Stimulated activated CD8-positive, alpha-beta memory T cell treated with anti-CD3 and anti-CD28 coated beads, Interleukin-4, amount 100 ng/mL, for 48 hours (primary cell): ENCODE measurements at regions not wholly inside any gene's neighbourhood (a gene's known extent, or its start where the extent isn't known, plus 50 kb on each side); places are given as distances from the start of the nearest gene placed in this dataset.
A peak's percentile ranks its signal among the peaks of the same experiment; 100 is the strongest.
"Not testable (repeated sequence)": the region's sequence is repeated elsewhere in the genome, so short reads cannot be mapped to it uniquely, and the experiment has no call there.

Experiments
- DNase-seq: peaks from one replicate; pipeline ENCODE4 v3.0.0-alpha.2; 2020

DNA sequence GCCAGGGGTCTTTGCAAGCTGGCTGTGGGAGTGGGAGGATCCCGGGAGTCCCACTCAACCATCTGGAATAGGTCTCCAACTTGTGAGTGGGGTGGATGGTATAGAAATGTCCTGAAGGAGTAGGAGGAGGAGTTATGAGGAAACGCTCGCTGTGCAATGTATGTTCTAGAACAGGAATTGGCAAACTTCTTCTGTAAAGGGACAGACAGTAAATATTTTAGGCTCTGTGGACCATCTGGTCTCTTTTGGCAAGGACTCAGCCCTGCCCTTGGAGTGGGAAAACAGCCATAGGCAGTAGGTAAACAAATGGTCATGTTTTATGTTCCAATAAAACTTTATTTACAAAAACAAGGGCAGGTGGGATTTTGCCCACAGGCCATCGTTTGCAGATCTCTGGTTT is 149.2 kb downstream of the NPIPB5 start:
- DNase-seq, result no peak

DNA sequence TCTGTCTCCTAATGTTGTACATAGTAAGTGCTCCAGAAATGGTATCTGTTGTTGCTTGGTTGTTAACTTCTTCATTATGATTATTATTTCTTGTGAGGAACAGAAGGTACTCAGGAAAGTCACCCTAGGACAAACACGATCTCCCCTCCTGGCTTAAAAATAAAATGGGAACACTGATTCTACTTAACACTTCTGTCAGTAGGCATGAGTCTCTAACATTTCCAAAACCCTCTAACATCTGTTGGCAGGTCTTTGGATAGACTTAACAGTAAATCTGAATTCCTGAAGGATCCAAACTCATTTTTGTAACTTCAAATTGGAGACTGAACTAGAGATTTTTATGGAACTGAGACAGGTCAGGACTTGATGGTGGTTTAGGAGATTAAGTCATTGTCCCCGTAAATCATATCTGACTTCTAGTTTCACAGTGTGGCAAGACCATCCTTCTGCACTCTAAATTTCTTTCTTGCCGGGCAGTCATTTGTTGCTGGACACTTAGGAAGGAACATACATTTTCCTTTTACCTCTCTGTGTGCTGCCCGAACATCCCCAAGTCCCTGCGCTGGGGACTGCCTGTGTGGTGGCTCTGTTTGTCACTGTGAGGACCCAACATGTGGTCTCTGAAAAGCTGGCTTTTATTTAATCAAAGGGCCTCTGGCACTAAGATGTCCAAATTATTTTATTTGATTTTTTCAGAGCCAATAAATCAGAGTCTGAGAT is 149.9 kb downstream of the NPIPB5 start:
- no peak for DNase-seq

DNA sequence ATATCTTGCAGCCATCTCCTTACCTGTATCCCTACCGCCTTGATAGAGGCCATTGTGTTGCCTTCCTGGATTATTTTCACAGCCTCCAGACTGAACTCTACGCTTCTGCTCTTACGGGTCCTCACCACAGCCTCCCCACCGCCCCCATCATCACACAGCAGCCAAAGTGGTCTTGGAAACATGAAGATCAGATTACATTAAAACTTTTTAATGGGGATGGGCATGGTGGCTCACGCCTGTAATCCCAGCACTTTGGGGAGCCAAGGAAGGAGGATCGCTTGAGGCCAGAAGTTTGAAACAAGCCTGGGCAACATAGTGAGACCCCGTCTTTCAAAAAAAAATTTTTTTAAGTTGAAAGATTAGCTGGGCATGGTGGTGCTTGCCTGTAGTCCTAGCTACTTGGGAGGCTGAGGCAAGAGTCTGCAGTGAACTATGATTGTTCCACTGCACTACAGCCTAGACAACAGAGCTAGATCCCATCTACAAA is 150.5 kb downstream of the NPIPB5 start:
- no peak for DNase-seq

DNA sequence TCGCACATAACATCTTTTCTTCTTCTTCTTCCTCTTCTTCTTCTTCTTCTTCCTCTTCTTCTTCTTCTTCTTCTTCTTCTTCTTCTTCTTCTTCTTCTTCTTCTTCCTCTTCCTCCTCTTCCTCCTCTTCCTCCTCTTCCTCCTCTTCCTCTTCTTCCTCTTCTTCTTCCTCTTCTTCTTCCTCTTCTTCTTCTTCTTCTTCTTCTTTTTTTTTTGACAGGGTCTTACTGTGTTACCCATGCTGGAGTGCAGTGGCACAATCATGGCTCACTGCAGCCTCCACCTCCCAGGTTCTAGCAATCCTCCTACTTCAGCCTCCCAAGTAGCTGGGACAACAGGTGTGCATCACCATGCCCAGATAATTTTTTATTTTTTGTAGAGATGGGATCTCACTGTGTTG is 151.0 kb upstream of the HS3ST2 start:
- DNase-seq, result not testable (repeated sequence)

DNA sequence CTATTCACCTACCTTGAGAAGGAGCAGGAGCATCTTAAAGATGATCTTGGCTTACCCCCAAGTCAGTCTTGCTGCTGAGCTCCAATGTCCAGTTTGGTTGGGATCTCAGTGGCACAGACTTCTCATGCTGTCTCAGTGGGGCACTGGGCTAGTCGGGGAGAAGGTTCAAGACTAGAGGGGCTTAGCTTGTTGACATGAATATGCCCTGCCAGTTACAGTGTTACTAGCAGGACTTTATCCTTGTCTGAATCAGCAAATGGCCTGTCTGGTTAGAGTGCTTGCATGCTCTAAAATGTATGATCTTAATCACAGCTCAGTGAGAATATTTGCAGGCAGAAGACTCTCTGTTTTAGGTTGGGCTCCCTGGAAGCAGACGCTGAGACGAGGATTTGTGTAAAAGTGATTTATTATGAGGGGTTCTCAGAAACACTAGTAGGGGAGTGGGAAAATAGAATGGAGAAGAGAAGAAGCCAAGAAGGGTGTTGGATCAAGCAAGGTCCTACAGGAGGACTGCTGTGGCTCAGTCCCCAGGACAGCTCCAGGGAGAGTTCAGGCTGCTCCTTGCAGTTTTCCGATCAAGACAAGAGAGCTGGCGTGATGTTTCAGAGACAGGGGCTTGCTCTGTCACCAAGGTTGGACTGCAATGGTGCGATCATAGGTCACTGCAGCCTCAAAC is 150.4 kb upstream of the HS3ST2 start:
- DNase-seq, result no peak

DNA sequence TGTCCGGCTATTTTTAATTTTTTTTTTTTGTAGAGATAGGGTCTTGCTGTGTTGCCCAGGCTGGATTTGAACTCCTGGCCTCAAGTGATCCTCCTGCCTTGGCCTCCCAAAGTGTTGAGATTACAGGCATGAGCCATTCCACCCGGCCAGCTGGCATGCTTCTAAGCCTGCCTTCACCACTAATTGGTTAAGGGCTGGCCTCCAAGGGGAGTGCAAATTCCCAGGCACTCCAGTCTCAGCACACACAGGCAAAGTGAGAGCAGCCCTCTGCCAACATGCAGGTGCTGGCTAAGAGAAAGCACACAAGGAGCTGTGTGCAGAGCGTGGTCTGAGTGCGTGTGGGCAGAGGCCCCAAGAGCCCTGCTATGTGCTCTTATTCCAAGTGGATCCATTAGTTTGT is 149.8 kb upstream of the HS3ST2 start:
- DNase-seq, result no peak

DNA sequence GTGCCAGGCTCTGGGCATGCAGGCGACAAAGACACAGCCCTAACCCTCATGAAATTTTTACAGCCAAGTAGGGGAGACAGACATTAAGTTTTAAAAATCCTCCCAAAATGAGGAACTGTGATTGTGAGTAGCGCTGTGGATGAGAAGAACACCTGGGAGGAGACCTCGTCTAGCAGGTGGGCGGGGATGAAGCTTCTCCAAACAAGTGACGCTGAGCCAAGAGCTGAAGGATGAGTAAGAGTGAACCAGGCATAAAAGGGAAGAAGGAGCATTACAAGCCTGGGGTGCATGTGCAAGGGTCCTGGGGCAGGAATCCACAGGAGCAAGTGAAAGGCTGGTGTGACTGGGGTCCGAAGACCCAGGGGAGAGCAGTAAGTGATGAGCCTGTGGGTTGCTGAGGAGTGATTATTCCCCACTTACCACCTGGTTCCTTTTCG is 149.4 kb upstream of the HS3ST2 start:
- no peak for DNase-seq

DNA sequence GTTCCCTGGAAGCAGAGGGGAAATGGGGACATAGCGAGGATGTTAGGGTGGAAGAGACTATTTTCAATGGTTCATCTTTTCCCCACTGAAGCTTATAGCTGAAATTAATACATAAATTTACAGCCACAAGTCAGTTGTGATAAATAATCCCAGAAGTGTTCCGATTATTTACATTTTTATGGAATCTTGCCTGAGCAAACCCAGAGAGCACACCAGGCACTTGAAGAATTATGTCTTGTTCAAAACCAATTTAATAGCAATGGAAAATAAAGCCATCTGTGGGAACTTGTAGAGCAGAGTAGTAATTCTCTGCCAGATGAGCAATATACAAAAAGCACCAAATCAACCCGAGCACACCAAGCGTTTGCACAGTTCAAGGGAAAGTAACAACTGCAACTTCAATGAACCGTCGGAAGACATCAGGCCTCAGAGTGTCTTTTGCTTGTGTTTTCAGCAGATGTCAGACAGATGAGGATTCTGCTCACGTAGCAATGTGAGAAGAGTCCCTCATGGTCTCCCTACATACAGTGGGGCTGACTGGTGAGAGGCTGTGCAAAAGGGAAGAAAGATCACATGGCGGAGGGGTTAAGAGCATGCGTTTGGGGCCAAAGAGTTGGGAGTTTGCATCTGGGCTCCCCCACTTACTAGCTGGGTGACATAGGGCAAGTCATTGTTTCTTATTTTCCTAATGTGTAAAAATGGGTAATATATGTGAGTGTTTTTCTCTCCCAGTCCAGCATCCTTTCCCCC is 148.7 kb upstream of the HS3ST2 start:
- DNase-seq, result no peak

DNA sequence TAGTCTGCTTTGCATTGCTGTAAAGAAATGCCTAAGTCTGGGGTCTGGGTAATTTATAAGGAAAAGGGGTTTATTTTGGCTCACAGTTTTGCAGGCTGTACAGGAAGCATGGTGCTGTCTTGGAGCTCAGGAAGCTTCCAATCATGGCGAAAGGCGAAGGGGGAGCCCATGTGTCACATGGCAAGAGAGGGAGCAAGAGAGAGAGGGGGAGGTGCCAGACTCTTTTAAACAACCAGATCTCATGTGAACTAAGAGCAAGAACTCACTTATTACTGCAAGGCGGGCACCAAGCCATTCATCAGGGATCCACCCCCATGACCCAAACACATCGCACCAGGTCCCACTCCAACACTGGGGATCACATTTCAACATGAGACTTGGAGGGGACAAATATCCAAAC is 148.2 kb upstream of the HS3ST2 start:
- DNase-seq, result no peak

DNA sequence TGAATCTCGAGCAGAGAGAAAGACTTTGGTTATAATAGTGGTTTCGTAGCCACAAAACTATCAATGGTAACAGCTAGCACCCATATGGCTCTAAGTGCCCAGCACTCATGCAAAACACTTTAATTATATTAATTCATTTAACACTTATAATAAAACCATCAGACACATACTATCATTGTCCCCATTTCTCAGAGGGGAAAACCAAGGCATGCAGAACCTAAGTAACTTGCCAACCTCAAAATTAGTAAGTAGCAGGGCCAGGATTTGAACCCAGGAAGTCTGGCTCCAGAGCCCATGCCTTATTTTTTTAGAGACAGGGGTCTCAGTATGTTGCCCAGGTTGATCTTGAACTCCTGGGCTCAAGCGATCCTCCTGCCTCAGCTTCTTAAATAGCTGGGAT is 145.6 kb upstream of the HS3ST2 start:
- DNase-seq, result no peak

DNA sequence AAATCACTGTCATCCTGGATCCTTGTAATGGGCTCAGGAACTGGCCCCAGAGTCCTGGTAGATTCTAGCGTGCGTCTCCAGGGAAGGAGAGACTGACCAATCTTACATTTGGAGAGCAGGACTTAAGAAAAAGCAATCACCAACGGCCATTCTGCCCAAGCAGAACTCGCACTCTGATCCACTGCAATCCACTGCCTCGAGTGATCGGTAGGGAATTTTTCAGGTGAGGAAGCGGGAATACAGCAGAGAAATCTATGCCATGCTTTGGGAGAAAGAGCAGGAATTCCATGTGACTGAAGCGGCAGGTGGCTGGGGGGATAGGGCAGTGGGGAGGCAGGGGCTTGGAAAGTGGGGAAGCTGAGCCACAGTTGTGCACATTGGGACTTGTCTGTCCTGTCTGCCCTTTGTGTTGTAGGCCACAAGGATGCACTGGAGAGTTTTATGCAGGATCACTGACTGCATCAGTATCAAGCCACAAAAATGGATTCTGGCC is 143.9 kb upstream of the HS3ST2 start:
- DNase-seq, result no peak

DNA sequence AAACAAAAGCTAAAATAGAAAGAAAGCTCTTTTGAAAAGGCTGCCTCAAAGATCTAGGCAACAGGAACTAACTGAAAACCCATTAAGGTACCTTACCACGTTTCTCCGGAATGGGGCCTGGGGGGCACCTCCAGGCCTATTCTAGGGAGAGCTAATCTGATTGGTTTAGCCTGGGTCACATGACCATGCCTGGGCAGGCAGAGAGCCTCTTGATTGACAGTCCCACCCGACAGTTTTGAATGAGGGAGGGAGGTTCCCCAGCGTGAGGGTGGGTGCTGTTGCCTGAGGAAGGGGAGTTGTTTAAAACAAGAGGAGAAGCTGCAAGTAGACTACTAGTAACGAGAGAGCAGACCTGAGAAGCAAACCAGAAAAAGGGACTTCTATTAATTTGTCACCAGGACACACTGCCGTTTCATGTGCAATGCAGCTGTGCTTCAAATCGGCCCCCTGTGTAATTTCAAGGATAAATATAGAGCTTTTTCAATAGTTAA is 143.4 kb upstream of the HS3ST2 start:
- DNase-seq, result peak; percentile 40

DNA sequence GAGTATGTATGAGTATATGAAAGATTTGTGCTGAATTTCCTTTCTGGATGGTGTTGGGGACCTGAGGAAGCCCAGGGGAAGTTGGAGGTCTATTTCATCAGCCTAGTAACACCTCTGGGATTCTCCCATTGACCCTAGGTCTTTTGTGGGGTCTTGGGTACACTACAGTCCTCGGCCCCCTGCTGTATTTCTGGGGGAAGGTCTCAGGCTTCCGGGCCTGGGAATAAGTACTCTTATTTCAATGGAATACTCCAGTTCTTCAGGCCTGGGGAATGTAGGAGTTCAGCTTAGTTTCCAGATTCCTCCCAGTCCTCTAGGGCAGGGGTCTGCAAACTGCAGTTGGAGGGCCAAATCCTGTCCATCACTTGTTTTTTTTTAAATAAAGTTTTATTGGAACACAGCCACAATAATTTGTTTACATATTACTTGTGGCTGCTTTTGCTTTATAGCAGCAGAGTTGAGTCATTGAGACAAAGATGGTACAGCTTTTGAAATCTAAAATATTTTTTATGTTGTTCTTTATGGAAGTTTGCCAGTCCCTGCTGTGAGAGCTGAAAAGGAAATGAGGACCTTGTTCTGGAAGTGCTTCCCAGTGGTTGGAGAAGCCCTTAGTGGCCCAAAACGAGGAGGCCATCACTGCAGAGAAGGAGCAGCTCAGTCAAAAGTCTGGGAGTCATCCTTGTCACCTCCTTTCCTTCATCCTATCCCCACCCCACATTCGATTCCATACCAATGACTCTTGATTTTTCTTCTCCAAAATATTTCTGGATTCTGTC is 142.5 kb upstream of the HS3ST2 start:
- no peak for DNase-seq

DNA sequence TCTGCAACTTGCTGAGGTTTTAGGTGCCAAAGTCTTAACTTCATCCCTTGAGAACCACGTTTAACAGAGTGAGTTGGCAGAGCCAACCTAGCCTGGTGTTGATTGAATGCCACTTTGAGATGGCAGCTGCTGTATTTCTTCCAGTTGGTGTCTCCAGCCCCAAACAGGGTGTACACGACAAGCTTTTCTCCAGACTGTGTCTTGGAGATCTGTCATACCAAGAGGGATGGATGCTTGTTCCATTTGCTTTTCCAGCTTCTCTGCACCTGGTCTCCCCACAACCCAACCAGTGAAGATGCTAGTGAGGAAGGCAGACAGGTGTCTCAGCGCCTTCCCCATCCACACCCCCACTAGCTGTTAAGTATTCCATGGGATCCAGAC is 141.1 kb upstream of the HS3ST2 start:
- no peak for DNase-seq

DNA sequence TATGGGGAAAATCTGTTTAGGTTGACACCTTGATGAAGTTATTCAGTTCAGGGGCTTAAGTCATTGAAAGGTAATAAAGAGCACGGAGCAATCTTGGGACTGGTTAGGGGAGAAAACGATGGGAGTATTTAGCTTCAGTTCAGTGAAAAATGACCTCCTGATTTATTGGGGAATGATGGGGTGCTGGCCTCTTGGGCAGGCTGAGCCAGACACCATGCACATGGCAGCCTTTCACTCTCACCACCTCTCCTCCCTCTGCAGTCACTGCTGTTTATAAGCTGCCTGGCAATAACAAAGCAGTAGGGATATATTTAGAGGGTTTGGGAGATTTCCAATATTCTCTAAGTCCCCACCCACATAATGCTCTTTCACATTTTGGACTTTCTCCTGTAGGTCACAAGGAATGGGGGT is 140.5 kb upstream of the HS3ST2 start:
- DNase-seq, result no peak

DNA sequence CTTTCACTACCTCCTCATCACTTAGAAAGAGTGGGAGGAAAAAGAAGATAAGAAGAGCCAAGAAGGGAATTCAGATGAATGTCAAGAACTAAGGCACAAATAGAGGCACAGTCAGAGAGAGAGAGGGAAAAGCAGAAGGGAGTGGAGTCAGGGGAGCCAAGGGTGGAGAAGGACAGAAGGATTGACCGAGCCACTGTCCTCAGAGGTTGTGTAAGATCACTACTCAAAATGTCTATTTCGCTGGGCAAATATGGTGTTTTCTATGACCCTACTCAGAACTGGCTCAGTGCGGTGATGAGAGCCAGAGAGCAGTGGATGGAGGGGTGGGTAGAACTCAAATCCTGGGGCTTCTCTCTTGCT is 139.2 kb upstream of the HS3ST2 start:
- DNase-seq, result no peak

DNA sequence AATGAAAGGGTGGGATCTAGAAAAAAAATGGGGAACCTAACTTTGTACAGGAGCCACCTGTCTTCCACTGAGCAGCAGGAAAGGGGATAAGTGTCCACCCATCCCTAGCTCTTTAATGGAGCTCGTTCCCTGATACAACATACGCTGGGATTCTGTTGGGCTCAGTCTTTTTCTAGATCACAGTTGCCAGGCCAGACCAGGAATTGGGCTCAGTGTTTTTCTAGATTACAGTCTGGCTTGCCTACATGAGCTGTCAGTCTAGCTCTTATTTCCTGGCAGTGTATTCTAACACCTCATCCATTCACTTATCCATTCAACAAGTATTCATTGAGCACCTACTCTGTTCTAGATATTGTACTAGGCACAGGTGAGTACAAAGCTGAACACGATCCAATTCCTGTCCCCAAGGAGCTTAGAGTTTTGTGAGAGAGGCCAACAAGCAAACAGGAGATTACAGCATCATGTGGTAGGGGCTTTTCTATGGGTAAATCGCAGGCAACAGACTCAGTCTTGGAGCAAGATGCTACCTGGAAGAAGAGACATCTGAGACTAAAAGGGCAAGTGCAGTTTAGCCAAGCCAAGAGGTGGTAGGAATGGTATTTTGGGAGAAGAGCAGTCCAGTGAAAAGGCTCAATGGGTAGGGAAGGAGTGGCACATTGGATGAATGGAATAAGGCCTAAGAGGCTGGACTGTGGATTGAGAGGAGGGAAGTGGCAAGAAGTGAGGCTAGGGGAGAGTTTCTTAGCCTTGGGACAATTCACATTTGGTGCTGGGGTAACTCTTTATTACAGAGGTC is 138.0 kb upstream of the HS3ST2 start:
- DNase-seq, result no peak

DNA sequence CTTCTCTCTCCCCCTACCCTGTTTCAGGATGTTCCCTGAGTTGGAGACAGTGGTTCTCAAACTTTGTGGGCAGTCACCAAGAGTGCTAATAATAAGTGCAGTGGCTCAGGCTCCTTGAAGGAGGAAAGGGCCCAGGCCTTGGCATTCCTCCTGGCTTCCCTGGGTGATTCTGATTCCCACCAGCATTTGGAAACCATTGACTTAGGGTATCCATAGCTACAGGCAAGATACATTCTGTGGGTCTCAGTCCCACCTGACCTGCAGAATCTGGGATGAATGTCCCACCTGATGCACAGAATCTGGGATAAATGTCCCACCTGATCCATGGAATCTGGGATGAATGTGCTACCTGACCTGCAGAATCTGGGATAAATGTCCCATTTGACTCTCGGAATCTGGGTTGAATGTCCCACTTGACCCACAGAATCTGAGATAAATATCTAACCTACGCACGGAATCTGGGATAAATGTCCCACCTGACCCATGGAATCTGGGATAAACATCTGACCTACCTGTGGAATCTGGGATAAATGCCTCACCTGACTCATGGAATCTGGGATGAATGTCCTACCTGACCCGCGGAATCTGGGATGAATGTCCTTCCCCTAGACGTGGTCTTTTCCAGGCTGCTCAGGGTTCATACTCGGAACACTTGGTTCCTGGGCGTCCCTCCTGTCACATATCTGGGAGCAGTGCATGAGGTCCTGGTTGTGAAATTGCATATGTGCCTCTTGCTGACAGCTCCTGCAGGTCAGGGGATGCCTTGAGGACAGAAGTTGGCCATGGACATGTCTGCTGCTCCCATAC is 136.7 kb upstream of the HS3ST2 start:
- DNase-seq, result no peak

DNA sequence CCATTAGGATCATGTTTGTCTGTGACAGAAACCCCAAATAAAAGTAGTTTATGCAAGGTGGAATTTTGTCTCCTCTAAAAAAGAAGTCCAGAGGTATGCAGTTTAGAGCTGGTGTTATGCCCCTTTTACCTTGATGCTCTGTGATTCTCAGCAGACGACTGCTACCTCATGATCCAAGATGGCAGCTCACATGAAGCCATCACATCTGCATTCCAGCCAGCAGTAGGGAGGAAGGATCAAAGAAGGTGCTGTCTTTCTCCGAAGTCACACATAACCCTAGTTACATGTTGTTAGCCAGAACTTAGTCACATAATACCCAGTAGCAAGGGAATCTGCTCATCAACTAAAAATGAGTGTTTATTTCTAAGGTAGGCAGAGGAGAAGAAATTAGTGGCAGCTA is 135.7 kb upstream of the HS3ST2 start:
- no peak for DNase-seq

DNA sequence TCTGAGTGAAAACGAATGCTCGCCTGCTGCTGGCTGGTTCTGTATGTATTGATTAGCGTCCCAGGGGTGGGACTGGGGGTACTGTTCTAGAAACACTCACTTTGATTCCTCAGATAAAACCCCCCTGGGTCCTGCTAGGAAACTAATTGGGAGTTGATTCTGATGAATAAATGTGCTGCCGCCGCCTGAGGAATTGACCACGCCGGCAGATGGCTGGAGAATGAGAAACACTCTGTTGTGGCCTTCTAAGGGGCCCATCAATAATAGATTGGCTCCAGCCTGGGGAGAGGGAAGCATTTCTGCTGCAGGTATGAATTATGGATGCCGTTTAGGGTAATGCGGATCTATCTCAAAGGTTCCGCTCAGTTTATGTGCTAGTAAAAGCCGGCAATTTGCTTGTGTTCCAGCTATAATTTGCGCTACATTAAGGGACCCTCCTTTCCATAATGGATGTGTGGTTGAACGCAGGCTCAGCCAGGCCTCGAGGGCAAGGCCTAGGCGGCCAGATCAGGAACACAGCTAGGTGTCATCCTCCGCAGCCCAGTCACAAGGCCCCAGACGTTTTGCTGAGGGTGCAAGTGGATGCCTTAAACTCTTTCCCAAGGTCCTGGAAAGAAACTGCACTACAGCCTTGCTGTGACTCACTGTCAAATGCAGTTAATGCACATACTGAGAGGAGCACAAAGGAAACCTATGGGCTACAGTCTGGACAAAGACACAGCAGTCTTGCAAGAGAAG is 132.2 kb upstream of the HS3ST2 start:
- DNase-seq, result no peak
